PC-9 (cell line): ENCODE measurements at regions not wholly inside any gene's neighbourhood (a gene's known extent, or its start where the extent isn't known, plus 50 kb on each side); places are given as distances from the start of the nearest gene placed in this dataset.

Source experiments
- BruUV-seq: library from RNA; stranded (reverse); fragments of 400-500 nt; replicated peaks from 2 replicates; lab custom pipeline; 2021; lab: Mats Ljungman, UMichigan
- CTCF ChIA-PET: fragments of 300-600 bp; sonication (Branson Sonifier 250); formaldehyde crosslinking; loops from one replicate; lab custom pipeline; 2022; ENCODE audit warnings: antibody characterized with exemption; lab: Charles Lee
- POLR2A ChIA-PET: fragments of 300-600 bp; sonication (Branson Sonifier 250); formaldehyde crosslinking; loops from one replicate; lab custom pipeline; 2022; ENCODE audit warnings: antibody characterized with exemption; ENCODE audit not compliant: unreplicated experiment; lab: Charles Lee
- DNase-seq, 2 experiments: peaks; one replicate each; pipeline versions ENCODE4 v3.0.0 to v3.0.0-alpha.2; 2015 to 2022; ENCODE audit warnings: mixed read lengths in 1 of 2
- H2AFZ ChIP-seq: fragments of 200-600 bp; sonication (generic); 2 replicates; pipeline ENCODE4 v1.8.1; 2017; ENCODE audit warnings: antibody characterized with exemption
- H3F3A ChIP-seq: fragments of 200-600 bp; sonication (generic); 2 replicates; pipeline ENCODE4 v1.8.1; 2017; ENCODE audit warnings: antibody characterized with exemption, mild to moderate bottlenecking, low read depth; ENCODE audit not compliant: insufficient read depth
- H3K27ac ChIP-seq: fragments of 200-600 bp; sonication (generic); 2 replicates; pipeline ENCODE4 v1.6.1; 2016; ENCODE audit warnings: mixed run types
- H3K27me3 ChIP-seq: fragments of 200-600 bp; sonication (generic); 2 replicates; pipeline ENCODE4 v1.6.1; 2016; ENCODE audit warnings: low read depth, mixed run types; ENCODE audit not compliant: insufficient read depth
- H3K36me3 ChIP-seq: fragments of 200-600 bp; sonication (generic); 2 replicates; pipeline ENCODE4 v1.6.1; 2016; ENCODE audit warnings: low read depth, mixed run types
- H3K4me1 ChIP-seq: fragments of 200-600 bp; sonication (generic); replicated peaks from 2 replicates; pipeline ENCODE4 v1.6.1; 2016; ENCODE audit warnings: mixed run types; ENCODE audit not compliant: insufficient read depth
- H3K4me2 ChIP-seq: fragments of 200-600 bp; sonication (generic); 2 replicates; pipeline ENCODE4 v1.6.1; 2017; ENCODE audit warnings: mixed run types
- H3K4me3 ChIP-seq: fragments of 200-600 bp; sonication (generic); 2 replicates; pipeline ENCODE4 v1.6.1; 2016; ENCODE audit warnings: mixed run types
- H3K79me2 ChIP-seq: fragments of 200-600 bp; sonication (generic); 2 replicates; pipeline ENCODE4 v1.6.1; 2017; ENCODE audit warnings: low read depth, mixed run types
- H3K9me2 ChIP-seq: fragments of 200-600 bp; sonication (generic); 2 replicates; pipeline ENCODE4 v1.8.1; 2017; ENCODE audit warnings: mild to moderate bottlenecking; ENCODE audit not compliant: insufficient read depth
- H3K9me3 ChIP-seq: fragments of 200-600 bp; sonication (generic); 2 replicates; pipeline ENCODE4 v1.8.1; 2016; ENCODE audit warnings: low read depth; ENCODE audit not compliant: insufficient read depth
- H4K20me1 ChIP-seq: fragments of 200-600 bp; sonication (generic); 2 replicates; pipeline ENCODE4 v1.8.1; 2017; ENCODE audit not compliant: insufficient read depth
- EZH2 ChIP-seq: fragments of 200-600 bp; sonication (generic); IDR thresholded peaks from 2 replicates; pipeline ENCODE4 v1.8.0; 2017; ENCODE audit warnings: antibody characterized with exemption, low read depth
- intact Hi-C: fragments of 100-400 bp; cut with micrococcal nuclease; formaldehyde crosslinking; loops from one replicate; pipeline ENCODE4 v1.10.0; 2022; ENCODE audit not compliant: unreplicated experiment
- TF ChIP-seq, protein P1 (sequence below): fragments of 200-600 bp; sonication (generic); conservative IDR thresholded peaks from 2 replicates; pipeline ENCODE4 v1.6.1; 2017; ENCODE audit warnings: mixed run types, antibody characterized with exemption, mild to moderate bottlenecking, moderate library complexity

DNA sequence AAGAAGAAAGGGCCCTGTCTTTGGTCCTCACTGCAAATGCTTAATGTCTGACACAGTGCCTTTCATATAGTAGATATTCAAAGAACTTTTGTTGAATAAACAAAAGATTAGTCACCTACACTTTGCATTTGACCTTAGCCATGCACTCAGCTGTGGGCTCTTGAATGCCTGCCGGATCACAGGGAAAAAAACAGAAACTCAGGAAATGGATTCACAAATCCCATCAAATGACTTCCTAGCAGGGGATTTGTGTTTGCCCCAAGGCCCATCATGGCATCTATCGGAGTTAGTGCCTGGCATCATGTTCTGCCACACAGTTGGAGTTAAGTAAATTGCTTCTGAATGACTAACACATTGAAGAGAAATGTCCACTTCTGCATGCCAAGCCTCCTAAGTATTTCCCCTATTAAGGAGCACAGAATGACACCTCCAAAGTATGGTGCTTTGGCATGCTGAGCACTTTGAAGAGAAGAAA, 72.3 kb upstream of the DST start:
- intact Hi-C loops, result loop anchor here (1.0 to 10.0 kb wide), 5 partner anchors 14 to 600 kb away; partner anchors contain the start of gene PRIM2
- Histone ChIP-seq H3K36me3 (peaks cover 10% of the 10 kb centered on the region; the same call in 1 of the 2 replicates), H3K27ac (peak overlapping the region; percentile 85), H3K9me2 (no peaks in the 10 kb centered on the region), H3K27me3 (no peaks in the 10 kb centered on the region), H3K4me3 (no peak overlapping the region), H3K9me3 (peaks cover 14% of the 10 kb centered on the region), H2AFZ (no peak overlapping the region), H3K4me1 (peaks cover 74% of the 10 kb centered on the region), H3F3A (peaks cover 57% of the 10 kb centered on the region), H3K79me2 (peaks cover 77% of the 10 kb centered on the region), H3K4me2 (peak overlapping the region; percentile 62), H4K20me1 (no peaks in the 10 kb centered on the region; the same call in 1 of the 2 replicates)
- POLR2A ChIA-PET, result interaction anchor here (0.7 kb wide), 1 partner anchor 27 kb away, joined by 7 read pairs; no protein-coding TSS in a partner anchor
- peak; percentile 74 to 97 for DNase-seq
- no peak for TF ChIP-seq EZH2
- TF ChIP-seq, protein P1, sequence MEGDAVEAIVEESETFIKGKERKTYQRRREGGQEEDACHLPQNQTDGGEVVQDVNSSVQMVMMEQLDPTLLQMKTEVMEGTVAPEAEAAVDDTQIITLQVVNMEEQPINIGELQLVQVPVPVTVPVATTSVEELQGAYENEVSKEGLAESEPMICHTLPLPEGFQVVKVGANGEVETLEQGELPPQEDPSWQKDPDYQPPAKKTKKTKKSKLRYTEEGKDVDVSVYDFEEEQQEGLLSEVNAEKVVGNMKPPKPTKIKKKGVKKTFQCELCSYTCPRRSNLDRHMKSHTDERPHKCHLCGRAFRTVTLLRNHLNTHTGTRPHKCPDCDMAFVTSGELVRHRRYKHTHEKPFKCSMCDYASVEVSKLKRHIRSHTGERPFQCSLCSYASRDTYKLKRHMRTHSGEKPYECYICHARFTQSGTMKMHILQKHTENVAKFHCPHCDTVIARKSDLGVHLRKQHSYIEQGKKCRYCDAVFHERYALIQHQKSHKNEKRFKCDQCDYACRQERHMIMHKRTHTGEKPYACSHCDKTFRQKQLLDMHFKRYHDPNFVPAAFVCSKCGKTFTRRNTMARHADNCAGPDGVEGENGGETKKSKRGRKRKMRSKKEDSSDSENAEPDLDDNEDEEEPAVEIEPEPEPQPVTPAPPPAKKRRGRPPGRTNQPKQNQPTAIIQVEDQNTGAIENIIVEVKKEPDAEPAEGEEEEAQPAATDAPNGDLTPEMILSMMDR, result no peak
- no TSS peak for BruUV-seq
- CTCF ChIA-PET, result no interaction called here

DNA sequence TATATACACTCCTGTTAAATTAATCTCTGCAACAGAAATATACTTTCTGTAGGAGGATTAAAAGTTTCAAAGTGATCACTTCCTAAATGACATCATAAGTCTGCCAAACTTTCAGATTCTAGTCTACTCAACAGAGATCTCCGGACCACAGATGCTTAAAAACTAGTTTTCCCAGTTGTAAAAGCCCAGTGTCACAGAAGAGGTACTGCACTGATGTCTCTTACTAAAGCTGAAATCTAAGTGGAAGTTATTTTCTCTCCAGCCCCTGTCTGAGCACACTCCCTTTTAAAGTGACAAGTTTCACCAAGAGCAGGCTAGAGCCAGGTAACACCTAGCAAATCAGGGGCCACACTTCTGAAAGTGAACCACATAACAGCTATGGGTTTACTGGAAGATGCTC, 71.6 kb upstream of the DST start:
- Histone ChIP-seq H3K79me2 (peaks cover 77% of the 10 kb centered on the region), H3K36me3 (peaks cover 7% of the 10 kb centered on the region; the same call in 1 of the 2 replicates), H3K4me3 (no peak overlapping the region; the same call in 1 of the 2 replicates), H3F3A (peaks cover 59% of the 10 kb centered on the region), H3K4me1 (peaks cover 72% of the 10 kb centered on the region), H3K9me2 (no peaks in the 10 kb centered on the region), H3K9me3 (peaks cover 11% of the 10 kb centered on the region), H4K20me1 (no peaks in the 10 kb centered on the region; the same call in 1 of the 2 replicates), H3K27me3 (no peaks in the 10 kb centered on the region), H3K4me2 (peak overlapping the region; percentile 62), H2AFZ (no peak overlapping the region), H3K27ac (peak overlapping the region; percentile 85)
- TF ChIP-seq EZH2, result no peak
- TF ChIP-seq, protein P1, result no peak
- CTCF ChIA-PET, result interaction anchor here (0.6 to 1.1 kb wide), 2 partner anchors 89 to 137 kb away, joined by 3 read pairs; no protein-coding TSS in a partner anchor
- no TSS peak for BruUV-seq
- intact Hi-C loops, result loop anchor here (2.0 to 10.0 kb wide), 3 partner anchors 15 to 601 kb away; partner anchors contain the start of gene PRIM2
- DNase-seq, result peak in 1 of 2 experiments; percentile 61
- POLR2A ChIA-PET, result interaction anchor here (0.5 to 1.5 kb wide), 3 partner anchors 24 to 582 kb away, joined by 4 to 7 read pairs (median 6); no protein-coding TSS in a partner anchor

DNA sequence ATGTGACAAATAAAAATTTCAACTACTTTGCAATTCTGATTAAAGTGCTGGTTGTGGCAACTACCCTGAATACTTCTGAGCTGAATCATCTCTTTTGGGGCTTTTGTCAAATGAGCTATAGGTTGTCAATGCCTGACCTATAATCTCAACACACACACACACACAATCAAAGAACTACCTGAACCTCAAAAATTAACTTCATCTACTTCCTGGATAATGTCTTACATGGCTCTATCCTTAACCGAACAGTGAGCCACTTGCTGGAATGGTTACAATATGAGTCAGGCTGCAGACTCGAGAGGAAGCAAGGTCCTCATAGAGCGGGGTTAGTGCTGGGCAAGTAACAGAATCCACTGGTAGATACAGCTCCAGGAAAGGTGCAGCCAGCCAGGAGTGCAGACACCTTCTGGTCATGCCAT, 70.6 kb upstream of the DST start:
- peak; percentile 68 to 97 for DNase-seq
- Histone ChIP-seq H3K9me2 (no peaks in the 10 kb centered on the region), H3K9me3 (peaks cover 2% of the 10 kb centered on the region; the same call in 1 of the 2 replicates), H3K79me2 (peaks cover 78% of the 10 kb centered on the region), H3K4me2 (peak overlapping the region; percentile 62), H3K27ac (peak overlapping the region; percentile 85), H3K36me3 (no peaks in the 10 kb centered on the region), H2AFZ (no peak overlapping the region), H3K4me1 (peaks cover 67% of the 10 kb centered on the region), H3K4me3 (peak overlapping the region; percentile 37; the same call in 1 of the 2 replicates), H3K27me3 (no peaks in the 10 kb centered on the region), H4K20me1 (no peaks in the 10 kb centered on the region; the same call in 1 of the 2 replicates), H3F3A (peaks cover 51% of the 10 kb centered on the region)
- intact Hi-C loops, result loop anchor here (10.0 kb wide), 2 partner anchors 92 to 602 kb away; partner anchors contain the start of gene PRIM2
- POLR2A ChIA-PET, result interaction anchor here (0.6 to 1.5 kb wide), 6 partner anchors 8 to 95 kb away, joined by 3 to 9 read pairs (median 4); no protein-coding TSS in a partner anchor
- TF ChIP-seq, protein P1, result no peak
- TF ChIP-seq EZH2, result no peak
- CTCF ChIA-PET, result interaction anchor here (0.7 to 1.4 kb wide), 4 partner anchors 44 to 138 kb away, joined by 3 to 4 read pairs (median 4); no protein-coding TSS in a partner anchor
- no TSS peak for BruUV-seq
